ENCODE measurements at regions not wholly inside any gene's neighbourhood (a gene's known extent, or its start where the extent isn't known, plus 50 kb on each side); places are given as distances from the start of the nearest gene placed in this dataset.
"Not testable (repeated sequence)": the region's sequence is repeated elsewhere in the genome, so short reads cannot be mapped to it uniquely, and the experiment has no call there.

- in situ Hi-C loops (cut with HindIII; ENCODE audit: low pct_unique_long_range_greater_than_20kb, low sequenced_read_pairs) = no loop called here
- no peak for DNase-seq (ENCODE audit: low read depth)
These were observed 72.4 kb upstream of the TRPM1 start for GRCh38 chr15:31173790-31174450.

DNA sequence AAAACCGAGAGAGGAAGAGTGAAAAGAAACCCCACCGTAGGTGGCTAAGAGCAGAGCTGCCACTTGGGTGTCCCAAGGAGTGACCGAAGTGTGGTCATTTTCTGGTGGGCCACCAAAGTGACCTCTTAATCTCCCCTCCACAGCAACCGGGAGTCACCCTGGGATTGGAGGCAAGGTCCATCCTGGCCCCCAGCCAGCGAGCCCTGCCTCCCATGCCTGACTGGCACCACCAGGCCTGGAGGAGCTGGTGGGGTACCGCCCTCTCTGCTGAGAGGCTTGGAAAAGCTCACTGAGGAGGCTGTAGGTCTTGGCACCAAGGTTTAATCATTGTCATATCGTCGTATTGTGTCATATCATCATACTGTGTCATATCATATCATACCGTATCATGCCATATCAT, 74.0 kb upstream of the TRPM1 start:
- in situ Hi-C loops (cut with HindIII; ENCODE audit: low pct_unique_long_range_greater_than_20kb, low sequenced_read_pairs) = no loop called here
- DNase-seq (ENCODE audit: low read depth) = no peak

DNA sequence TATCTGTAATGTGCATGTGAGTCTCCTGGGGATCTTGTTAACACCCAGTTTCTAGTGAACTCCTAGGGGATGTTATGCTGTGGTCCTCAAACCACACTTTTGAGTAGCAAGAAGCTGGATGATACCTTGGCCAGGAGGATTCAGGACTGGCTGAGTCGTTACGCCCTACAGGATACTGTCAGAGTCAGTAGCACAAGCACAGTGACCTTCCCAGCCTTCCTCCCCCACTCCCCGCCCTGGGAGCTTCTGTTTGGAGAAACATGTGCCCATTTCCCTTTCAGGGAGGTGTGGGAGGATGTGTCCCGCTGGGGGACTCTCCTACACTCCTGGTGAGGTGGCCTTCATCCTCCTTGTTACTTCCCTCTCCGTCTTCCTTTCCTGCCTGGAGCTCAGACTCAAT, 76.4 kb upstream of the TRPM1 start:
- in situ Hi-C loops (cut with HindIII; ENCODE audit: low pct_unique_long_range_greater_than_20kb, low sequenced_read_pairs) = no loop called here
- no peak for DNase-seq (ENCODE audit: low read depth)

DNA sequence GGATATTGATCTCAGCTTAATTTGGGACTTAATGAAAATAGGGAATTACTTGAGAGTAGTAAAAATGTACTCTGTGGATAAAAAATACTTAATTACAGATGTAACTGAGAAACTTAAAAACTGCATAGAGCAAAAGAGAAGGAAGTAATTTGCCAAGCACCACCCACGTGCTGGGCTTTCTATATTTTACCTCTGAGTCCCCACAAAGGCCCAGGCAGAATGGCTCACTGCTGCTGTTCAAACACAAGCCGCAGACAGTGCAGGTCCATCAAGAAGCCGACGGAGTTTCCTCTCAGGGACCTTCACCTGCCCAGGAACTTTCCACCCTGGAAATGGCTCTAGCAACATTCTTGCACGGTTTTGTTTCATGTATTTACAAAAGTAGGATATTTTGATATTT, 77.2 kb upstream of the TRPM1 start:
- no peak for DNase-seq (ENCODE audit: low read depth)
- in situ Hi-C loops (cut with HindIII; ENCODE audit: low pct_unique_long_range_greater_than_20kb, low sequenced_read_pairs) = no loop called here

DNA sequence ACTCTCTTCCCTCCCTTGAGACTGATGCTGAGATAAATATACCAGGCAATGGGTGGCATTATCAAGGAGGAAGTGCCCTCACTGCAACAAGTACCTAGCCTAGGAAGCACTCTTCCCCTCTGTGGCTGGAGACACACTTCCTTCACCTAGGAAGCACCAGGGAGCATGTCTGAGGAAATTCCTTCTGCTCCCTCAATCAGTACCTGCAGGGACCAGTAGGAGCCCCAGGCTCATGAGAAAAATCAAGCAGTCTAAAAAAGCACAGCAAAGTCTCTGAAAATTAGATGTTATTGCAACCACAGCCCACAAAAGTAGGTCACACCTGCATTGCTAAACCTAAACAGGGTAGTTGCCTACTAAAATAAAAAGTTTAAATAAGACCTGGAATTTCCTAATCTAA, 78.2 kb upstream of the TRPM1 start:
- in situ Hi-C loops (cut with HindIII; ENCODE audit: low pct_unique_long_range_greater_than_20kb, low sequenced_read_pairs) = no loop called here
- DNase-seq (ENCODE audit: low read depth) = no peak

DNA sequence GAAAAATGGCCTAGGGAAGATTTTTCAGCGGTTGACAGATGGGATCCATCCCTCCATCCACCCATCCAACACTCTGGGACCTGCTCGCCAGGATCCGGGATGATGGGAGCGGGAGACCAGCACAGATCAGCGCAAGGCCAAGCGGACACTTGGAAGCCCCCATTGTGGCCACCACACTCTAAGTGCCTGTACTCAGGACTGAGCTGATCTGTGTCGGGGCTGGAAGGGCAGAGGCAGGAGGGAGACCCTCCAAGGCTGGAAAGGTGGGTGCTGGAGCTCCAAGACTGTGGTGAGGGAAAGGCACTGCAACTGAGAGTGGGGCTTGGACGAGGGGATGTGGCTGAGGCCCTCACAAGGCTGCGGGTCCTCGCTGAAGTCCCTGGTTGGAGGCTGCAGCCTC, 91.8 kb upstream of the TRPM1 start:
- in situ Hi-C loops (cut with HindIII; ENCODE audit: low pct_unique_long_range_greater_than_20kb, low sequenced_read_pairs) = no loop called here
- no peak for DNase-seq (ENCODE audit: low read depth)

DNA sequence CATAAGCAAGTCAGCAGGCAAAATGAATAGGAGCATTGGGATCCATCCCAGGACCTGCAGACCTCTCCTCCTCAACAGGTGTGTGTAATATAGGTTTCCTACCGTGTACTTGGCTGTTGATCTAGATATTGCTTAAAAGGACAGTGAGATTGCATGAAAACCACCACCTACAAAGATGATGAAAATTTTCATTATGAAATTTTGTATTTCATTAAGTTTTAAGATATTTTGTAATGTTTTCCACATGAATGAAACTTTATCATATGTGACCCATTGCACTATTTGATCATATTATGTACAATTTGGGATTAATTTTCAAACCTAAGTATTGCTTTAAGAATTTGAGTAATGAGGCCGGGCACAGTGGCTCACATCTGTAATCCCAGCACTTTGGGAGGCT, 94.3 kb upstream of the TRPM1 start:
- DNase-seq (ENCODE audit: low read depth) = no peak
- in situ Hi-C loops (cut with HindIII; ENCODE audit: low pct_unique_long_range_greater_than_20kb, low sequenced_read_pairs) = no loop called here

GRCh38 chr15:31197497-31198414, 96.2 kb upstream of the TRPM1 start:
- in situ Hi-C loops (cut with HindIII; ENCODE audit: low pct_unique_long_range_greater_than_20kb, low sequenced_read_pairs) = no loop called here

DNA sequence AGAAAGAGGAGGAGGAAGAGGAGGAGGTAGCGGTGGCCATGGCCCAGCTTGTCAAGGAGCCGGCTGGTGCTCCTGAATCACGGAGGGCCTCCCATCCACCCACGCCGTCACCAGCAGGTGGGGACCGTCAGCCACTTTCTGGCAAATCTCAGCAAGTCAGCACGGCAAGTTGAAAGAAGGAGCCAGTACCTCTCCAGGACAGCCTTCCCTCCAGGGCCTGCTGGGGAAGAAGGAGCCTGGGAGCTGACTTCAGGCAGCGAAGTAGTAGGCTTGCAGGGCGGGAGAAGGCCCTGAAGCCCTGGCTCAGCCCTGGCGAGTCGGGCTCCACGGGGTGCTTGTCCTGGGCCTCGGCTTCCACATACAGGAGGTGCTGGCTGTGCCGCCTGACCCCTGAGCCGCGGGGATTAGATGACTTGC, 99.2 kb upstream of the TRPM1 start:
- no peak for DNase-seq (ENCODE audit: low read depth)
- in situ Hi-C loops (cut with HindIII; ENCODE audit: low pct_unique_long_range_greater_than_20kb, low sequenced_read_pairs) = no loop called here

More at GRCh38 chr15:31197497-31198414, 96.2 kb upstream of the TRPM1 start:
- no peak for DNase-seq (ENCODE audit: low read depth)

GRCh38 chr15:31202953-31203352, 101.4 kb upstream of the TRPM1 start:
- no peak for DNase-seq (ENCODE audit: low read depth)
- in situ Hi-C loops (cut with HindIII; ENCODE audit: low pct_unique_long_range_greater_than_20kb, low sequenced_read_pairs) = no loop called here

DNA sequence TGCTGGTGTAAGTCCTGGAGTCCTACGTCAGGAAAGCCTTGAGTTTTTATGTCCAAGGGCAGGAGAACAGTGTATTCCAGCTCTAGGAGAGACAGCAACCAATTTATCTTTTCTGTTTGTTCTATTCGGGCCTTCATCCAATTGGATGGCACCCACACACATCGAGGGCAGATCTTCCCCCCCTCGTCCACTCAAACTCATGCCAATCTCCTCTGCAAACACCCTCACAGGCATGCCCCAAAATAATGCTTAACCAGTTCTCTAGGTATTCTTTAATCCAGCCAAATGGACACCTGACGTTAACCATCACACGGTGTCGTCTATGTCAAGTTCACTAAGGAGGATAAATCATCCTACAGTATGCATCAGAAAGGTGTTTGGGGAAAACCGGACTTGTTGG, 102.5 kb upstream of the TRPM1 start:
- in situ Hi-C loops (cut with HindIII; ENCODE audit: low pct_unique_long_range_greater_than_20kb, low sequenced_read_pairs) = no loop called here
- no peak for DNase-seq (ENCODE audit: low read depth)

- DNase-seq (ENCODE audit: low read depth) = no peak
- in situ Hi-C loops (cut with HindIII; ENCODE audit: low pct_unique_long_range_greater_than_20kb, low sequenced_read_pairs) = no loop called here
These were observed 105.1 kb upstream of the TRPM1 start for GRCh38 chr15:31206386-31207181.

DNA sequence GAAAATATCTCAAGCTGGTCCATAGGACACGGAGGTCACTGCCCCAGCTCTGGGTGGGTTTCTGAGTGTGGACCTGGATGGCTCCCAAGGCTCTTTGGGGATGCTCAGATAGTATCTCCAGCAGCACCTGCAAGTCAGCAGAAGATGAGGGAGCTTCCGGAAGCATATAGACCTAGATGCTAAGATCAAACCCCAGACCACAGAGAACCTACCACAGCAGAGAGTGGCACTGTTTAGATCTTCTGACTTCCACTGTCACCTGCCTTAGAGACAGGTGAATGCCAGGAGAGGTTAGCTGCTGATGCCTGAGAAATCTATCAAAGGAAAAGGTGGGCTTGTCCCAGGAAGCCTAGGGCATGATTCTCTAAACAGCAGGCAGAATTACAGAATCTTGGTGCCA, 105.7 kb upstream of the TRPM1 start:
- in situ Hi-C loops (cut with HindIII; ENCODE audit: low pct_unique_long_range_greater_than_20kb, low sequenced_read_pairs) = no loop called here
- DNase-seq (ENCODE audit: low read depth) = no peak

- in situ Hi-C loops (cut with HindIII; ENCODE audit: low pct_unique_long_range_greater_than_20kb, low sequenced_read_pairs); DNase-seq (ENCODE audit: low read depth): not testable (repeated sequence)
These were observed 106.3 kb upstream of the TRPM1 start for GRCh38 chr15:31207861-31208260.

GRCh38 chr15:31208817-31209216, 107.3 kb upstream of the TRPM1 start:
- no peak for DNase-seq (ENCODE audit: low read depth)
- in situ Hi-C loops (cut with HindIII; ENCODE audit: low pct_unique_long_range_greater_than_20kb, low sequenced_read_pairs) = no loop called here

DNA sequence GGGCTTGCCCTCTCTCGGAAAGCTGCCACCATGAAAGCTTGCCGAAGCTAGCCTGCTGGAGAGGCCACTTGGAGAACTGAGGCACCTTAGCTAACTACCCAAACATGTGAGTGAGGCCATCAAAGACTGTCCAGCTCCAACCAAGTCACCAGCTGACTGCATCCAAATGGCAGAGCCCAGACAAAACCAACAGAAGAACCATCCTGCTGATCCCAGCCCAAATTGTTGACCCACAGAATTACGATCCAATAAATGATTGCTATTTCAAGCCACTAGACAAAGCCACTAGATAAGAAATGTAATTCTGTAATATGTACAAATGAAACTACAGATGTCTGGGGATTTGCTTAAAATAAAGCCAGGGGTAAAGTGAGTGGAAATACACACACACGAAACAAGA, 109.8 kb upstream of the TRPM1 start:
- in situ Hi-C loops (cut with HindIII; ENCODE audit: low pct_unique_long_range_greater_than_20kb, low sequenced_read_pairs) = no loop called here
- no peak for DNase-seq (ENCODE audit: low read depth)

DNA sequence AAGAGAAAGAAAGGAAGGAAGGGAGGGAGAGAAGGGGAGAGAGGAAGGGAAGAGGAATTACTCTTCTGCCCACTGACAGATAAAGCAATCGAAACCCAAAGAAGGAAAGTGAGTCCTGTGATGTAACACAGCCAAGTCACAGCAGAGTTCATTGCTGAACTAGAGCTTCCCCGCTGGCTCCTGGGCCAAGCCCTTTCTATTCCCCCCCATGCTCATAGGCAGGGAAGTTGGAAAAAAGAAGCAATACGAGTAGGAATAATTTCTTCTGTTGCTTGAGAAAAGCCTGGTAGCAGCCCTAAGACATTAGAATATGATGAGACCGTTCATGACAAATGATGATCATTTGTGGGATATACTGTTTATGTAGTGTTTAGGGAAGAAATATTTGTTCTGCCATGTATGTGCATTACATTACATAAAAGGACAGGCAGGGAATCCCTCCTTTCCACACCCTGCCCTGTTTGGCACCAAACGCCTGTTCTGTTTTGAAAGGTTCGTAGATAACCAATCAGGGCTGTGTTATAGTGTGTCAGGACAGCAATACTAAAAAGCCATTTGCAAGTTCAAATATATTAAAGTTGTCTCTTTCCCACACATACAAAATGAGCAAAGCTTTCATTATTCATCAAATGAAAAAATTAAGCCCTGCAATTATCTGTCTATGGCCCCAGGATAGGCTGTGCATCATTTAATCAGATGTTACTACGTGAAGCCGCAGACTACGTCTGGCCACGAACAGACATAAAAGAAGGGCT, 111.0 kb upstream of the TRPM1 start:
- DNase-seq (ENCODE audit: low read depth) = no peak
- in situ Hi-C loops (cut with HindIII; ENCODE audit: low pct_unique_long_range_greater_than_20kb, low sequenced_read_pairs) = no loop called here

- DNase-seq (ENCODE audit: low read depth) = no peak
- in situ Hi-C loops (cut with HindIII; ENCODE audit: low pct_unique_long_range_greater_than_20kb, low sequenced_read_pairs) = no loop called here
These were observed 112.3 kb upstream of the KLF13 start for GRCh38 chr15:31214158-31214863.
